NCI-H460 (cell line): ENCODE measurements at regions not wholly inside any gene's neighbourhood (a gene's known extent, or its start where the extent isn't known, plus 50 kb on each side); places are given as distances from the start of the nearest gene placed in this dataset.
"Not testable (repeated sequence)": the region's sequence is repeated elsewhere in the genome, so short reads cannot be mapped to it uniquely, and the experiment has no call there.

Experiments
- DNase-seq: peaks from one replicate; pipeline ENCODE4 v3.0.0-alpha.2; 2016; ENCODE audit warnings: low read depth; ENCODE audit errors: extremely low read depth

DNA sequence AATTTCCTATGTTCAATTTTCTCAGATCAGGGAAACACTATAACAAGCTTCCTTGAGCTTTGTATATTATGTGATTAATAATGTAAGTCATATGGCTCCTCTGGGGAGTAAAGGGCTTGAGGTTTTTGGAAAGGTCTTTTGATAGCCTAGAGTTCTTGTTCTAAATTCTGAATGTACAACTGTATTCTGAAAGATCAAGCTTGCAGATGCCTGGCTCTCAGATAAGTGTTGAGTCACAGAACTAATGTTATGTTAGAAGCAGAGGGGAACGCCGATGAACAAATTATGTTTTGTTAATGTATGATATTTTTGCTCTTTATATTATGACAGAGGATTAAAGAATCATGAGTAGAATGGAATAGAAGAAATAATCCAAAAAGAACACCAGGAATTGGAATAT is 170.1 kb downstream of the RPRM start:
- DNase-seq = no peak

DNA sequence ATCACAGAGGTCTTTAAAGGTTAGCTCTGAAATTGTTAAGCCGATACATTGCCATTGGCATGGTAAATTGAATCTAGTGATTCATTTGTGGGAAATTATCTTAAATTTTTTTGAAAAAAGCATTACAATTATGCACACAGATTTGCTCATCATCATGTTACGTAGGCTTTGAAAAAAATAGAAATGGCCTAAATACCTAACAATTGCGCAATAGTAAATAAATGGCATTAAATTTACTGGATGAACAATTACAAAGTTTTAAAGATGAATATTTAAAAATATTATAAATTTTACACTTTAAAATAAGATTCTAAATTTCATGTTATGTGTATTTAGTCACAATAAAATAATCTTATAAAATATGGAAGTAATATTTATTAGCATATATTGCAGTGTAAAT is 171.3 kb downstream of the RPRM start:
- no peak for DNase-seq

DNA sequence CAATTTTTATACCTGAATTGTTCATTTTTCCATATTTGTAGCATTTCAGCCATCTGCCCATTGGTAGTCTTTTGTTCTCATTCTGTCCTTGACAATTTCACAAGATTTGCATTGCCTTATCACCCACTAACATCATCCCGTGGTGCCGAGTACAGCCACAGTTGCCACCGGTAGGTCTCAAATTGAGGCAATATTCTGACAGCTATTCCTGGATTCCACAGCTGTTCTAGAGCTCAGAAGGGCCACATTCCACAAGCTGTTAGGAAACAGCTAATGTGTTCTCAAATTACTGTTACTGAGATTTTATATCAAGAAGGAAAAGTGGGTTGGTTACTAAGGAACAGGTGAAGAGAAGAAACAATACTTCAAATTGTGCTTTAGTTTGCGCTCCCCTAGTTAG is 178.8 kb downstream of the RPRM start:
- no peak for DNase-seq

DNA sequence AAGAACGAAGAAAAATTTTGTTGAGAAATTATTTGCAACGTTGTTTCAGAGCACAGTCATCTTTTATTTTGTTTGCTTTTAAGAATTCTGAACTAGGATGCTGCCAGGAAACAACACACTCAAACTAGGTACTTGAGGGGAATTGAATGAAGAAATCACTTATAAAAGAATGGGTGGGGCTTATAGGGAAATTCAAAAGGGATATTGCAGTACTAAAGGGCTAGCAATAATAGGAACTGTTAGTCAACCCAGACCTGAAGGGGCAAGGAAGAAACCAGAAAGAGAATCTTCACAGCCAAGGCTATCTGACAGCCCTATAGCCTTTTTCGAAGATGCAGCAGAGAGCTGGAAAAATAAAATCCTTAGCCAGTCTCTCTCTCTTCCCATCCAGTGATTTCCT is 179.3 kb downstream of the RPRM start:
- DNase-seq = no peak

DNA sequence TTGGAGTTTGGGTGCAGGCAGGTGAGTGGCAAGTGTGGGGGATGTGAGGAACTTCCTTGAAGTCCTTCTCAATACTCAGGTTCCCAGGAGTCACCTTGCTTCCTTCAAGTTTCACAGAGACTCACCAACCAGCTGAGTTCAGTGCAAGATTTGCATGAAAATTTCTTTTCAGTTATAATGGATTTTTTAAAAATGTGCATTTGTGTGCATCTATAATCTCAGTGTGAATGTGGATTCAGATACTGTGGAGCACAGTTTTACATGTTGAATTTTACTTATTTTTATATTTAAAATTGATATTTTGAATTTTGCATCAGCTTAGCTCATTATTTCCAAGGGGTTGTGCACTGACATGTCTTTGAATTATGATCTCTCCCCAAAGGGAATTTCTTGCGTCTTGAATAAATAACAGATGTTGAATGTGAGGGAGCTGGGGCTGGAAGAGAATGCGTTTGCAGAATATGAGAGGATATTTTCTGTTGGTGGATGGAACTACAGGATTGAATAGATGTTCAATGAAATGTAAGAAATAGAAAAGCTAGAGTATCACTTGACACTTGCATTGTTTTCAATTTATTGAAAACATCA is 184.3 kb downstream of the RPRM start:
- no peak for DNase-seq

DNA sequence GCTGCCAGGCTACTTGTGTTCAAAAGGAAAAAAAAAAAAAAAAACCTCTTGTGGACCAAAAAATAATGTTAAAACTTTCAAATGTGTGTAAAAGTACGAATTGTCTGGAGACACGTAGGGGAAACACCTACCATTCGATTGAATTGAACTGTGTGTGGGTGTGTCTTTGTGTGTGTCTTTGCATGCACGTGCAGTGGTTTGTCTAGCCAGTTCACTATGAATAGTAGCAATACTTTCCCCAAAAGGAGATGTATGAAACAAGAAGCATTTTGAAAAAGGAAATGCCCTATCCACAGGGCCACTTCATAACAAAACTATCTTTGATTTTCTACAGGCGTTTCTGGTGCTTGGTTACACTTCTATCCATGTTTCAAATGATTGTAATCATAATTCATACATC is 186.8 kb downstream of the RPRM start:
- DNase-seq = no peak

DNA sequence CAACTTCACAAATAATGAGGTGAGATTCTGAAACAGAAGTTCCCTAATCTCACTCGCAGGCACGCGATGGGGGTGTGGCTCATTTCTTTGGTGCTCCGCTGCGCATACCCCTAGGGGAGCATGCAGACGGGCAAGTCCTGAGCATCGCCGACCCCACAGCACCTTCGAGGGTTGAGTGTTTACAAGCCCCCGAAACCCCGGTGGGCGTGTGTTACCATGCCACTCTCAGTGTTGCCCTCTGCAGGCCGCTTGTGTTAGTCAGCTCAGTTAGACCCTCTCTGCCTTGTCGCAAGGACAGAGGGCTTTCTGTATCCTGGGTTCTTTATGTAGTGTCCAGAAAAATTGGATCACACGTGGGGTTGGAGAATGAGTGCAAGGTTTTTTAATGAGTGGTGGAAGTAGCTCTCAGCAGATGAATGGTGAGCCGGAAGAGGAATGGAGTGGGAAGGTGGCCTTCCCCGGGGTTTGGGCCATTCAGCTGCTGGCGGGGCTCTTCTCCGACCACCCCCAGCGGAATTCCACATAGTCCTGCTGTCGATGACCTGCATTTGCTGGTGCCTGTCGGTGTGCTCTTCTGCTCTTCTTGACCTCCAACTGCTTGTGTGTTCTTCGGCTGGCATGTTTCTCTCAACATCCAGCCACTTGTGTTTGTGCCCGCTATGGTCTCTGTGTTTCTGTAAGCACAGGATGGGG is 191.3 kb downstream of the RPRM start:
- no peak for DNase-seq

DNA sequence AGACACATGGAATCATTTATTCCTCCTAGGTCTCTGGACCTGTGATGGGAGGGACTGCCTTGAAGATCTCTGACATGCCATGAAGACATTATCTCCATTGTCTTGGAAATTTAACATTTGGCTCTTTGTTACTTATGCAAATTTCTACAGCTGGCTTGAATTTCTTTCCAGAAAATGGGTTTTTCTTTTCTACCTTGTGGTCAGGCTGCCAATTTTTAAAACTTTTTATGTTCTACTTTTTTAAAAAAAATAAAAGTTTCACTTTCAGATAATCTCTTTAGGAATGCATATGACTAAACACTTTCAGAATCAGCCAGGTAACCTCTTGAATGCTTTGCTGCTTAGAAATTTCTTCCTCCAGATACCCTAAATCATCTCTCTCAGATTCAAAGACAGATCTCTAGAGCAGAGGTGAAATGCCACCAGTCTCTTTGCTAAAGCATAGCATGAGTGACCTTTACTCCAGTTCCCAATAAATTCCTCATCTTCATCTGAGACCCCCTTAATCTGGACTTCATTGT is 209.6 kb downstream of the RPRM start:
- DNase-seq = no peak

DNA sequence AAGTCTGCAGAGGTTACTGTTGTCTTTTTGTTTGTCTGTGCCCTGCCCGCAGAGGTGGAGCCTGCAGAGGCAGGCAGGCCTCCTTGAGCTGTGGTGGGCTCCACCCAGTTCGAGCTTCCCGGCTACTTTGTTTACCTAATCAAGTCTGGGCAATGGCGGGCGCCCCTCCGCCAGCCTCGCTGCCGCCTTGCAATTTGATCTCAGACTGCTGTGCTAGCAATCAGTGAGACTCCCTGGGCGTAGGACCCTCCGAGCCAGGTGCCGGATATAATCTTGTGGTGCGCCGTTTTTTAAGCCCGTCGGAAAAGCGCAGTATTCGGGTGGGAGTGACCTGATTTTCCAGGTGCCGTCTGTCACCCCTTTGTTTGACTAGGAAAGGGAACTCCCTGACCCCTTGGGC is 221.7 kb downstream of the RPRM start:
- DNase-seq = not testable (repeated sequence)

DNA sequence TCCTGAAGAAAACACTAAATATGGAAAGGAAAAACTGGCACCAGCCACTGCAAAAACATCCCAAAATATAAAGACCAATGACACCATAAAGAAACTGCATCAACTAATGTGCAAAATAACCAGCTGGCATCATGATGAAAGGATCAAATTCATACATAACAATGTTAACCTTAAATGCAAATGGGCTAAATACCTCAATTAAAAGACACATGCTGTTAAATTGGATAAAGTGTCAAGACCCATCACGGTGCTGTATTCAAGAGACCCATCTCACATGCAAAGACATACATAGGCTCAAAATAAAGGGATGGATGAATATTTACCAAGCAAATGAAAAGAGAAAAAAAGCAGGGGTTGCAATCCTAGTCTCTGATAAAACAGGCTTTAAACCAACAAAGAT is 231.9 kb downstream of the RPRM start:
- DNase-seq = not testable (repeated sequence)

DNA sequence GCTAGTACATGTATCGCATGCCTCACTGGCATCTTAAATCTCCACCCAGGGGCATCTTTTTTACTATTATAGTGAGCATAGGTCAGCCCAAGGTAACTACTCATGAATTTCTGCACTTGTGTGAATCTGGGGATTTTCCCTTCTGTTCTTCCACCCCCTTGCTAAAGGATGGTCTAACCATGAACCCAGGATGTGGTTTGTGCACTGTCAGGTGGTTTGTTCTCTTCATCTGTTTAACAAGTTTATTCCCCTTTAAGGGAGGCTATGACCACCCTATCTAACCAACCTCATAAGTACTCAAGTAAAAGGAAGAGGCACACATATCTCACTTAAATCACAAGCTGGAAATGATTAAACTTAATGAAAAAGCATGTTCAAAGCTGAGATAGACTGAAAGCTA is 243.0 kb downstream of the RPRM start:
- DNase-seq = no peak

DNA sequence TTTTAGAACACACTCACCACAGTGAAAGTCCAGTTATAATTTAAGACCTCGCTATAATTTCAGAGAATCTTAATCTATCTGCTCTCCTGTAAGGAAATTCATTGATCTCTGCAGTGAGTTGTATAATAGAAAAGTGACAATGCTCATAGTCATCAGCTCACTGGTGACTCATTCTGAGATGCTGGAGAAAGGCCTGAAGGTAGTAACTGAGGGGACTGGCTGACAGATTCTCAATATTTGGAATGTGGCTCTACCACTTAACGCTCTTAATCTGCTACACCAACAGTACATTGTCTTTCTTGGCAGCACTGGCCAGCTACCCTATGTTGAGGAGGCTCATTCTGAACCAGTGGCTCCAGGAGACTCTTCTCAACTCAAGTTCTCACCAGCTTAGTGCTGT is 246.1 kb downstream of the RPRM start:
- no peak for DNase-seq

DNA sequence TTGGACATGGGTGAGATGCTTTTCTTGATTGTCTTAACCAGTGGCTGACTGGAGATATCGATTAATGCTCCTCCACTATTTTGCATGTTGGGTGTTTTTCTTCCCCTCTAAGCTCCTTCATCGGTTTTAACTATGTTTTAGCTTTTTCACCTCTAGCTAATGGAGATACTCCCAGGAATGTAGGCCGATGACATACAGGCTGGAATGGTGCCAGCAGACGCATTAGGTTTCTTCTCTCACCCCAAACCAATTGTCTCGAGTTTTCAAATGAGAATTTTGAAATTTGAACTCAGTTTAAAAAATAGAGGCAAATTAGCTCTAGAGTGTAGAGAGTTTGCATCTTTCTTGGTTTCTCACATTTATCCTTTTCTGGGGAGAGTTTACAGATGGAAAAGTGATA is 247.6 kb downstream of the RPRM start:
- no peak for DNase-seq

DNA sequence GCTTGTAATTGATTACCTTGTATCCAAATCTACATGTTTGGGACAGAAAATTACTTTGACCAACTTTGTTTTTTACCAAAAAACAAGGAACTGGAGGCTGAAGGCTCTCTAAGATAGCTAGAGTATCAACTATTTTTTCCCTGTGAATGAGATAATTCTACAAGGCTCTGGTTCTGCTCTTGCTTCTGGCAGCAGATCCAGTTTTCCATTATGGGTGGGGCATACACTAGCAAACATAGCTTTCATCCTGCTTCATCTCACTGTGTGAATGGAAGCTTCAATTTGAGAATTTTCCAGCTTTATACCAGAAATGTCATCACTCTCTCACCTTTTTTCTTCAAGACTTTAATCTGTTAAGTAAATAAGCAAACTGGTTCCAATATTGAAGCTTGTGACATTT is 249.7 kb downstream of the RPRM start:
- DNase-seq = no peak

DNA sequence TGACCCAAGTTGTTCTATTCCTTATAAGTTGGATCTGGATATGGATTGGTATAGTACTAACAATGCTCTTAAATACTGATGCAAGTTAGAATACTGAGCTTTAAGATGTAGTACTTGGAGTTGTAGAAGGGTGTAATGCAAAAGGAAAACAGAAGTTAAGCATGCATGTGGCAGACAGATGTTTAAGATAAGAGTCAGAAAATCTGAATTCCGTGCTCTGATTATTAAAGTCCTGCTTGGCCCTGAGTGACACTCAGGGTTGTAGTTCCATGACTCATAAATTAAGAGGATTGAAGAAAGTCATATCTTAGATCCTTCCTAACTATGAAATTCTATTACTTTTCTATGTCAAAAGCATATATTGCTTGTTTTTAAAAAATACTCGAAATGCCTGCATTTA is 250.6 kb downstream of the RPRM start:
- DNase-seq = no peak

DNA sequence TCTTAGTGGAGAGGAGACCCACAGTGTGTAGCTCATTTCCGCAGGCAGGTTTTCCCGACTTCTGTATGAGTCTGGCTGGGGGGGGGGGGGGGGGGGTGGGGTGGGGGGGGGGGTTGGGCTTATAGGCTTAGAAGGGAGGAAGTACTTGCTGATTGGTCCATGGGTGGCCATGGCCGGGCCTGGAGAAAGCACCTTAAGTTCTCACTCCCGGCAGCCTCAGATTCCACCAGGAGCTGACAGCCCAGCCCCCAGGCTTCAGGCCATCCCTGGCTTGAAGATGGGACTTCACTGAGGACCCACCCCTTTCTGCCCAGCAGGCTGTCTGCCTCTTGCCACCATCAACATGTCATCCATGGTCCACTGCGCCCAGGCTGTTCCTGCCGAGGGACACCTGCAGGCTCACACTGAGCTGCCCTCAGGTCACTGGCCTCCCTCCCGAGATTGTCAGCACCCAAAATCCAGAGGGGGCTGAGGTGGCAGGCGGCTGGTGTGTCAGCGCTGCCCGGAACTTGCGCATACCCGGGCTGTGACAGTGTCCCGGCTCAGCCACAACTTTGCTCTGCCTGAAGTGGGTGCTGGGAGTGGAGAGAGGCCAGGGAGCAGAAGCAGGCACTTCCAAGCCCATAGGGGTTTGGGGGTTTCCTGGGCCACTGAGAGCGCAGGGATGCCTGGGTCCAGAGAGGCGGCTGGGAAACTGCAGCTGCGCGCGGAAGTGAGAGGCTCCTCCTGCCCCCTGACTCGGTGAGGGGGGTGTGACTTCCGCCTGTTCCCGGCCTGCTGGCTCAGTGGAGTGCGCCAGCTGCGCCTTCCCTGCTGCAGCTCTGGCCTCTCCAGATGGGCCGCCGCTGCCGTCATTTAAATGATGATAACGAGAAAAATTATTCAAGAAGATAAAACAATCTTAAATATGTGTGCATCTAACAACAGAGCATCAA is 256.1 kb downstream of the RPRM start:
- DNase-seq = no peak

DNA sequence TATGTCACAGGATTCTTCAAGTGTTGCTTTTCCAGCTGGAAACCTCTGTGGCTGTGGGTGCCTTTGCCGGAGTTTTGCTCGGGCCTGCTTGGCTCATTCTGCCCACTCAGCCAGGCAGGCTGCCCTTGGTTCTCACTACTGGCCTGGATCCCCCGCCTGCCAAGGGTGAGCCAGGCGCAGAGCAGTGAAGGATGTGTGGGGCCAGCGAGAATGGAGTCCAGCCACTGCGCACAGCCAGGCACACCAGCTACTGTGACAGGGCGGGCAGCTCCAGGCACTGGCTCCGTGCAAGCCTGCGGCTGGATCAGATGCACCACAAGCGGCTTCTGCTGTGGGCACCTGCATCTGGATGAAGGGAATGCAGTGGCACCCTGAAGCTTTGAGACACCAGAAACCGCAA is 257.1 kb downstream of the RPRM start:
- DNase-seq = no peak

DNA sequence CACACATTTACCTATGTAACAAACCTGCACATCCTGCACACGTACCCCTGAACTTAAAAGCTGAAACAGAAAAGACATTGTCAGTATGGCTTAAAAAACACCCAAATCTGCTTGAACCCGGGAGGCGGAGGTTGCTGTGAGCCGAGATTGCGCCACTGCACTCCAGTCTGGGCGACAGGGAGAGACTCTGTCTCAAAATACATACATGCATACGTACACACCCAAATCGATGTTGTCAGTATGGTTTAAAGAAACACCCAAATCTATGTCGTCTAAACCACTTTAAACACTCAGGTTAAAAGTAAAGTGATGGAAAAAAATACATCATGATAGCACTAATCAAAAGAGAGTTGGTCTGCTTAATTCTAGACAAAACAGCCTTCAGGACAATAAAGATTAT is 257.5 kb downstream of the RPRM start:
- DNase-seq = no peak

DNA sequence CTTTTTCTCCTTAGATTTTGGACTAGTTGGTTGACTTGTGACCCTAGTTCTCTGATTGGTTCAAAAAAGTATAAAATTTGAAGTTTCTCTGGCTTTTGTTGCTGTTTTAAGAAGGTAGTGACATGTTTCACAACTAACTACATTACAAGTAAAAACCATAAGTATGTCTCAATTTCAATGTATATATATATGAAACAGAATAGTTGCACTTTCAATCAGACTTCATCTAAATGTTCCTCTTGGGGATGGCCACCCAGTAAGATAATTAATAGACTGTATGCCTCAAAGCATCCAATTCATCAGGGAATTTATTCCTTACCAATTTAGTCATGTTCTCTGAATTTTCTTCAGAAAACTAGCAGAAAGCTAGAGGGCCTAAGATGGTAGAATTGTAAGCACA is 259.7 kb downstream of the RPRM start:
- DNase-seq = no peak

DNA sequence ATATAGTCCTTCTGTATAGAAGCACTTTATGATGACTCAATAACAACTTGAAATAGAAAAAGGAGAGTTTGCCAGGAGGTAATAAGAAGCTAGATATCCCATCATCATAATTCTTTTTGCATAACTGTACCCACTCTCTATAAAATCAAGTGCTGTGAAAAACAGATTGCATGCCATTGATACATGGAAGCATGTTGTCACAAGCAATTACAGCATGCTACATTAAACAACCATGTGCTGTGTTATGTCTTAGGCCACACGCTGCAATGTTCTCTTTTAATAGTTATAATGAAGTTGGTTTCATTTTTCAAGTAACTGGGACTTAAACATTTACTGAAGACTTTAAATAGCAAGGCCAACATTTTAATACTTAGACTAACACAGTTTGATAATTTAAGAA is 264.2 kb downstream of the RPRM start:
- DNase-seq = no peak

DNA sequence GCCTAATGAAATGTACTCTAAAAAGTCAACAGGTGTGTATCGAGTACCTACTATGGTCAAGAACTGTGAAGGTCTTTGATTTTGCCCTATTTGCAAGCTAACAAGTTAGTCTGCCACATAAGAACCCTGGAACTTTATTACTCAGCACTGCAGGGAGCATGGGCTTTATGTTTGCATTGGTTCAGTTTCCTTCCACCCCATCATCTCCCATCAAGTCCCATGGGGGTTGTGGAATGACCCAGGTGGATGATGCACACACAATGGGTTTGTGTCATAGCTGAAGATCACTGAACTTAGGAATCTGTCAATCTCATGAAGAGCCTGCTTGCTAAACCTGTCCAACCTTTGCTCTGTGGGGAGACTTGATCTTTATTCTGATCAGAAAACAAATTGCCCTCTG is 265.5 kb downstream of the RPRM start:
- no peak for DNase-seq
